Testis (tissue), 2 donors: ENCODE measurements at regions not wholly inside any gene's neighbourhood (a gene's known extent, or its start where the extent isn't known, plus 50 kb on each side); places are given as distances from the start of the nearest gene placed in this dataset.

Experiments used
- CTCF ChIP-seq, 3 experiments: fragments of 450-650 bp in 2 of 3; fragments of 200-600 bp in 1 of 3; sonication (generic) in 1 of 3; IDR thresholded peaks; one replicate each; pipeline ENCODE4 v1.5.1; 2016 to 2019; ENCODE audit warnings: antibody characterized with exemption in 3 of 3, mild to moderate bottlenecking in 2 of 3, moderate library complexity in 1 of 3
- POLR2A ChIP-seq: fragments of 450-650 bp; IDR thresholded peaks from one replicate; pipeline ENCODE4 v1.6.1; 2017; ENCODE audit warnings: antibody characterized with exemption, mild to moderate bottlenecking, moderate library complexity

GRCh38 chr1:239718997-239719628 lies 332.7 kb downstream of the CHRM3 start:
- no peak for TF ChIP-seq CTCF (IDR thresholded peaks at IDR 0.05)
- no peak for TF ChIP-seq POLR2A
